Activated B cell treated with CpG ODN at 0.5 μM for 24 hours (primary cell): ENCODE measurements at regions not wholly inside any gene's neighbourhood (a gene's known extent, or its start where the extent isn't known, plus 50 kb on each side); places are given as distances from the start of the nearest gene placed in this dataset.

Source experiments
- ATAC-seq: fragments of 200-7000 bp; cut with Tn5 transposase; one replicate; pipeline ENCODE4 v1.10.0; 2021; ENCODE audit warnings: low read depth, mild to moderate bottlenecking, moderate library complexity
- CTCF ChIA-PET: fragments of 350-600 bp; sonication (Branson Sonifier 250); formaldehyde crosslinking; loops from one replicate; lab custom pipeline; 2021; ENCODE audit warnings: antibody characterized with exemption; lab: Charles Lee
- POLR2A ChIA-PET: fragments of 350-600 bp; sonication (Branson Sonifier 250); formaldehyde crosslinking; loops from one replicate; lab custom pipeline; 2021; ENCODE audit warnings: antibody characterized with exemption; lab: Charles Lee
- DNase-seq: peaks from one replicate; pipeline ENCODE4 v3.0.0; 2022
- H3K27ac Mint-ChIP-seq: one replicate; pipeline ENCODE4 v1.8.0; 2020; ENCODE audit warnings: mixed read lengths
- H3K27me3 Mint-ChIP-seq: one replicate; pipeline ENCODE4 v1.8.0; 2021; ENCODE audit warnings: mixed read lengths
- H3K36me3 Mint-ChIP-seq: one replicate; pipeline ENCODE4 v1.8.0; 2021; ENCODE audit warnings: low read depth, mixed read lengths
- H3K4me1 Mint-ChIP-seq: one replicate; pipeline ENCODE4 v1.8.0; 2021; ENCODE audit warnings: mixed read lengths
- H3K4me3 Mint-ChIP-seq: one replicate; pipeline ENCODE4 v1.8.0; 2020; ENCODE audit warnings: mild to moderate bottlenecking, mixed read lengths
- H3K9me3 Mint-ChIP-seq: one replicate; pipeline ENCODE4 v1.8.0; 2020; ENCODE audit warnings: mixed read lengths
- CTCF ChIP-seq: fragments of 200-600 bp; IDR thresholded peaks from one replicate; pipeline ENCODE4 v1.8.0; 2022; ENCODE audit warnings: antibody characterized with exemption, mild to moderate bottlenecking
- intact Hi-C: fragments of 100-400 bp; cut with micrococcal nuclease; formaldehyde crosslinking; loops from one replicate; pipeline ENCODE4 v1.15.1; 2024

- no peak for DNase-seq
- no peak for TF ChIP-seq CTCF
- ChIA-PET CTCF (no interaction called here), POLR2A (no interaction called here)
- no peaks in the 10 kb centered on the region for H3K4me1 Mint-ChIP-seq
- no peak overlapping the region for H3K27ac Mint-ChIP-seq
- no peaks in the 10 kb centered on the region for H3K36me3 Mint-ChIP-seq
- no peak for ATAC-seq
- intact Hi-C loops, result no loop called here
- H3K4me3 Mint-ChIP-seq, result no peak overlapping the region
- H3K9me3 Mint-ChIP-seq, result peaks cover 3% of the 10 kb centered on the region
- no peaks in the 10 kb centered on the region for H3K27me3 Mint-ChIP-seq
Measured at GRCh38 chrX:20663336-20663735, 396.6 kb upstream of the RPS6KA3 start.

GRCh38 chrX:20656721-20657120, 390.0 kb upstream of the RPS6KA3 start:
- Mint-ChIP-seq H3K4me3 (no peak overlapping the region), H3K27me3 (no peaks in the 10 kb centered on the region), H3K4me1 (no peaks in the 10 kb centered on the region)

GRCh38 chrX:20654596-20655106, 387.9 kb upstream of the RPS6KA3 start:
- intact Hi-C loops, result no loop called here
- POLR2A ChIA-PET, result no interaction called here
- no peaks in the 10 kb centered on the region for H3K9me3 Mint-ChIP-seq
- no peak for TF ChIP-seq CTCF
- H3K36me3 Mint-ChIP-seq, result no peaks in the 10 kb centered on the region
- no peaks in the 10 kb centered on the region for H3K4me1 Mint-ChIP-seq
- H3K4me3 Mint-ChIP-seq, result no peak overlapping the region
- H3K27ac Mint-ChIP-seq, result no peak overlapping the region
- CTCF ChIA-PET, result no interaction called here
- H3K27me3 Mint-ChIP-seq, result no peaks in the 10 kb centered on the region
- DNase-seq (no peak), ATAC-seq (no peak)

More at GRCh38 chrX:20656721-20657120, 390.0 kb upstream of the RPS6KA3 start:
- ChIA-PET CTCF (no interaction called here), POLR2A (no interaction called here)
- ATAC-seq, result no peak
- intact Hi-C loops, result no loop called here
- Mint-ChIP-seq H3K36me3 (no peaks in the 10 kb centered on the region), H3K9me3 (peaks cover 2% of the 10 kb centered on the region), H3K27ac (no peak overlapping the region)
- no peak for DNase-seq
- TF ChIP-seq CTCF, result no peak

- H3K27me3 Mint-ChIP-seq, result no peaks in the 10 kb centered on the region
- H3K4me1 Mint-ChIP-seq, result no peaks in the 10 kb centered on the region
- no peak for TF ChIP-seq CTCF
- intact Hi-C loops, result no loop called here
- H3K36me3 Mint-ChIP-seq, result no peaks in the 10 kb centered on the region
- ATAC-seq (no peak), DNase-seq (no peak)
- ChIA-PET POLR2A (no interaction called here), CTCF (no interaction called here)
- no peaks in the 10 kb centered on the region for H3K9me3 Mint-ChIP-seq
- H3K27ac Mint-ChIP-seq, result no peak overlapping the region
- no peak overlapping the region for H3K4me3 Mint-ChIP-seq
Measured at GRCh38 chrX:20653070-20653469, 386.4 kb upstream of the RPS6KA3 start.

- no peak for TF ChIP-seq CTCF
- intact Hi-C loops, result no loop called here
- Mint-ChIP-seq H3K27me3 (no peaks in the 10 kb centered on the region), H3K4me3 (no peak overlapping the region), H3K36me3 (no peaks in the 10 kb centered on the region), H3K27ac (no peak overlapping the region), H3K9me3 (no peaks in the 10 kb centered on the region), H3K4me1 (no peaks in the 10 kb centered on the region)
- ATAC-seq (no peak), DNase-seq (no peak)
- POLR2A ChIA-PET, result no interaction called here
- CTCF ChIA-PET, result no interaction called here
Measured at GRCh38 chrX:20641954-20642353, 375.2 kb upstream of the RPS6KA3 start.
